GM18873 (cell line): ENCODE measurements at regions not wholly inside any gene's neighbourhood (a gene's known extent, or its start where the extent isn't known, plus 50 kb on each side); places are given as distances from the start of the nearest gene placed in this dataset.
"Not testable (repeated sequence)": the region's sequence is repeated elsewhere in the genome, so short reads cannot be mapped to it uniquely, and the experiment has no call there.

ENCODE experiments used
- ATAC-seq: cut with Tn5 transposase; IDR thresholded peaks from one replicate; pipeline ENCODE4 v1.9.1; 2021; ENCODE audit warnings: mild to moderate bottlenecking, moderate library complexity, moderate number of reproducible peaks; ENCODE audit not compliant: unreplicated experiment, low FRiP score

DNA sequence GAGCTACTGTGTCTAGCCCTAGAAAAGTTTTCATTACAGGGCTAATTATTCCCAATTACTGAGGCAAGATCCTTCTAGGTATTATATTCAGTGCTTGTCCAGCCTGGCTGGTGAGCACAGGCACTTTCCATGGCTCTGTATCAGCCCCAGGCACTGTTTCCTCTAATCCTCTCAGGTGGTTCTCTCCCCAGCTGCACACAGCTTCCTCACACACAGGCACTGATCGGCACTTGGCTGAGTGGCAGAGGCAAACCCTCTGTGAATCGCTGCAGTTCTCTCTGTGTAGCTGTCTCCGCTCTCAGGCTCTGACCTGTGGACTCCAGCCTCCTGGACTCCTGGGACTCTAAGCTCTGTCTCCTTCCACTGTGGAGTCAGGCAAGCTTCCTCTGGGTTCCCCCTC, 318.1 kb downstream of the KLF13 start:
- ATAC-seq: not testable (repeated sequence)

DNA sequence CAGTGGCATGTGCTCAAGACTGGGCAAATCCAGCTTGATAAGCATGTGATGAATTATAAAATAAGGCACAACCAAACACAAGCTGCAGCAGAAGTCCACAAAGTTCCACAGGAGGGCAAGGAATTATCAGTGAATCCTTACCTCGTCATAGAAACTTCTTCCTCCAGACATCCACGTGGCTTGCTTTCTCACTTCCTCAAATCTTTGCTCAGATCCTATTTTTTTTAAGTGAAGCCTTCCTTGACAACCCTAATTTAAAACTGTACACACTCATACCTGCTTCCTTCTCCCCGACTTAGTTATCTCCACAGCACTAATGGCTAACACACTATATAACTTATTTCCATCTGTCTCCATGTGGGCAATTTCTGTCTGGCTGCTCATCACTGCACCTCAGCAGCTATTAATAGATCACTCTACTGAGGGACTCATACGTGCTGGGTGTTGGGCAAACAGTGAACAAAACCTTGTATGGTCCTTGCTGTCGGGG, 320.7 kb downstream of the KLF13 start:
- ATAC-seq: not testable (repeated sequence)

DNA sequence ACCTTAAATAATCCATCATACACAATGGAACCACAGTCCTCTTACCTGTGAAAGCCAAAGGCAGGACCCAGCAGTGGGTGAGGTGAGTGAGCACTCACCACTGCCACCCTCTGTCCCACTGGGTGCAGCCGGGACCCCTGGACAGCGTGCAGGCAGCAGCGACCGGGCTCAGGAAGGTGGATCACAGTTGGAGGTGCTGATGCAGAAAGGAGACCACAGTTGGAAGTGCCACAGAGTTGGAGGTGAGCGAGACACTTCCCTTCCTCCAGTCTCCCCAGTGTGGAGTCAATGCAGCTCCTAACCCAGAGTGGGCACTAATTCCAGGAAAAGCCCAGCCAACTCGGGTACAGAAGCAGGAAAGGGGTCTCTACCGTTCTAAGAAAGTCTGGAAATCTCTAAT, 323.0 kb downstream of the KLF13 start:
- ATAC-seq: not testable (repeated sequence)

DNA sequence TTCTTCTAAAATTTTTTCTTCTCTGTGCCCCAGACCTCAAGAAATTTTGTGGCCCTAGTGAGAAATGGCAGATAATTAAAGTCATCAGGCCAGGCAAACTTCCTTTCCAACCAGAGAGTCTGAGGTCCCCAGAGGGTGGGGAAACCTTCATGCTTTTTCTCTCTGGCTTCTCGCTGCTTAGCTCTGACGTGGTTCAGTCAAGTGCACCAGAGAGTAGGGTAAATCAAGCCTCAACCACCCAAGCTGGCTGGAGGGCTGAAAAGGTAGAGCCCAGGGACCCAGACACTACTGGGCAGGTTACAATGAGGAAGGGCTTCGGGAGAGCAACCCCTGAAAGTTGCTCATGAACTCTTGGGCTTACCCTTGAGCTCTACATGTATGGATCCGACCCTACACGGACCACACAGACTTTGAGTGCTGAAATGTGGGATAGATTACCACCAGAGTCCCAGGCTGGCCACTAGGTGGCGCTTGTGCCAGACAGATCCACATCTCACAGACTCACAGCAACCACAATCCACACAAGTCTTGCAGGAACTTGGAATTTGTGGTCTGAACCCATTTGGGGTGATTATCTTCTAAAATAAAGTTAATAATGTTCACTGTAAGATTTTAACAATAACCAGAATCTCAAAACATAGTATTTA, 323.5 kb downstream of the KLF13 start:
- not testable (repeated sequence) for ATAC-seq

DNA sequence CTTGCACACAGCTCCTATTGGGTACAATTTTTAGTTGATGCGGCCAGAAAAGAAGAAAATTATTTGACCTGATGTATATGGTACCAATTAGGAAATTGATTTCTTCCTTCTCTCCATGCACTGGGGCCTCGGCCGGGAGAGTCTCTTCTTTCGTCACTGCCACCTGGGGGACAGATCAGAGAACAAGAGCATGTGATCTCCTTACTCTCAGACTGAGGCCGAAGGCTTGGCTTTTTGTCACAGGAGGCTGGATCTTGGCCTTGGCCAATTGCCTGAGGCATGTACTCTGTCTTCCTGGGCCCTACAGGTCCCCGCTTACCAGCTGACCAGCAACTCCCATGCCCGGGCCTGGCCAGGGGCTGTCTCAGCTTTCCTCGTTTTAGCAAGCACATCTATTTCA, 330.3 kb downstream of the KLF13 start:
- not testable (repeated sequence) for ATAC-seq

DNA sequence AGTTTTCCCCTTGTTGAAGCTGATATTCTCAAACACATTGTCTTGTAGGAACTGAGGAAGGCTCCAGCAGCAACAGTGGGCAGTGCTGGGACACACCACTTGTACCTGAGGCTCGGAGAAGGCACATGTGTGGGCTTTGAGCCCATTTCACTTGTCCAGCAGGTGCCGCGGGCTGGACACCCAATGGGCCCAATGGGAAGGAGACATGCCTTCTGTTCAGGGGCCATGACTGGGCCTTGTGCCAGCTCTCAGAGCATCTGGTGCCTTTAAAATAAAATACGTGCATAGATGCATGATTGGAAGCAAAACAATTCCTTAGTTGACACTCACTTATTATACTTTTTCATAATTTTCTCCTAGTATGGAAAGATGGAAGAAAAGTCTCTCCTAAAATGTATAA, 334.2 kb downstream of the KLF13 start:
- ATAC-seq: no peak

DNA sequence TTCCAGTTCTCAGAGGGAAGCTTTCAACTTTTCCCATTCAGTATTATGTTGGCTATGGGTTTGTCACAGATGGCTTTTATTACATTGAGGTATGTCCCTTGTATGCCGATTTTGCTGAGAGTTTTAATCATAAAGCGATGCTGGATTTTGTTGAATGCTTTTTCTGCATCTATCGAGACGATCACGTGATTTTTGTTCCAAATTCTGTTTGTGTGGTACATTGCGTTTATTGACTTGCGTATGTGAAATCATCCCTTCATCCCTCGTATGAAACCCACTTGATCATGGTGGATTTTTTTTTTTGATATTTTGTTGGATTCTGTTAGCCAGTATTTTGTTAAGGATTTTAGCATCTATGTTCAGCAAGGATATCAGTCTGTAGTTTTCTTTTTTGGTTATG, 339.1 kb downstream of the KLF13 start:
- ATAC-seq: not testable (repeated sequence)

DNA sequence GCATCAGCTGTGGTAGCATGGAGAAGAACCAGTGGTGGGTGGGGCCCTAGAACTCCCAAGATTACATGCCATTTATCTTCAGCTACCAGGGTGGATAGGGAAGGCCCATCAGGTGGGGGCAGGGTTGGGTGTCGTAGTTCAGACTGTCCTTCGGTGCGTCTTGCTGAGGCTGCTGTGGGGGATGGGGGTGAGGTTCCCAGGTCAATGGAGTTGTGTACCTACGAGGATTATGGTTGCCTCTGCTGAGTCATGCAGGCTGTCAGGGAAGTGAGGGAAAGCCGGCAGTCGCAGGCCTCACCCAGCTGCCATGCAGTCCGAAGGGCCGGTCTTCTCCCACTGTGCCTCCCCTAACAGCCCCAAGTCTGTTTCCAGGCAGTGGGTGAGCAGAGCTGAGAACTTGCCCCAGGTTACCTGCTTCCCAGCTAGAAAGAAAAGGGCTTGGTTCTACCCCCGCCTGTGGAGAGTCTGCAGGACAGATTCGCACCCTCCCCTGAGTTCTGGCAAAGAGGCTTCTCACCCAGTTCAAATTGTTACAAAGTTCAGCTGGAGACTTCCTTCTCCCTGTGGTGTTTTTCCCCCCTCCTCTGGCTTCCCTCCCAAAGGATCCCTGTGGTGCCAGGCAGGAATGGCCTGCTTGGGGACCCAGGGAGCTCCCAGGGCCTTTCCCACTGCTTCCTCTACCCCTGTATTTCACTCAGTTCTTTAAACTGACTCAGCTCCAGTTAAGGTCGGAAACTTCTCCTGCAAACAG, 342.7 kb downstream of the KLF13 start:
- not testable (repeated sequence) for ATAC-seq

DNA sequence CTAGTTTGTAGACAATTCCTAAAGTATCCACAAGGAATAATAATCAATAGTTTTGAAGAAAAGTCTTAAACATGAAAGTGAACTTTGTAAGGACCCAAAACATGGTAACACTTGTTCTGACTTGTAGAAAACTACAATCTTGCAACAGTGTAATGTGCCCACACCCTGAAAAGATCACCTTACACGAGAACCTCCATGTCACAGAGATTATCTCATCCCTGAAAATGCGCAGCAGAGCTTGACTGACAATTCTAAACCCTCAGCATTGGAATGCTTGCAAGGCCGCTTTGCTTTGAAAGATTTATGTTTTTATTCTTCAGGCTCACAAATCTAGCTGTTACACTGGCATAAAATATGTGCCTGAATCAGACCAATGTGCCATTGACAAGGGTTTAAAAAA, 346.6 kb downstream of the KLF13 start:
- not testable (repeated sequence) for ATAC-seq

DNA sequence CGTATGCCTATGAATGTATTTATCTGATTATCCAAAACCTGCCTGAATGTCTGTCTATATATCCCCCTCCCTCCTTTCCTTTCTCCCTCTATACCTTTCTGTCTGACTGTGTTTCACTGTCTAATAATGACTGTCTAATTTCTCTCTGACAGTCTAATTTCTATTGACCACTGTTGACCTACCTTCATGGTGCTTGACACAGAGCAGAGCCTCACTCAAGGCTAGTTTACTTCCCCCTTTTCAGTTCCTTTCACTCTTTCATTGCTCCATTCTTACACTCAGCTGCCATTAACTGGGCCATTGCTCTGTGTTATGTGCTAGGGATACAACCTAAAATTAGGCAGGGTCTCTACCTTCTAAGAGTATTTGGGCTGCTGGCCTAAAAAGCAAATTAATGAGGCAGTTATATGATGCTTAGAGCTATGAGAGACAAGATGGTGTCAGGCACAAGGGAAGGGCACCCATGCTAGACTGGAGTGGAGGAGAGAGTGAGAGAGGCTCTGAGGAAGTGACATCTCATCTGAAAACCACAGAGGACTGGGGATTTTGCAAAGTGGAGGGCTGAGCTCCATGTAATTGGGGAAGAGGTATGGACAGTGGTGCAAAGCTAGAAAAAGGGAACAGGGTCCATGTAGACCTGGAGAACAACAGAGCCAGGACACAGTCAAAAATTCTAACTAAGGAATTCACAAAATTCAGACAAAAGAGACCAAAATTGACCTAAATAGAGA, 348.6 kb upstream of the CHRNA7 start:
- ATAC-seq: not testable (repeated sequence)

DNA sequence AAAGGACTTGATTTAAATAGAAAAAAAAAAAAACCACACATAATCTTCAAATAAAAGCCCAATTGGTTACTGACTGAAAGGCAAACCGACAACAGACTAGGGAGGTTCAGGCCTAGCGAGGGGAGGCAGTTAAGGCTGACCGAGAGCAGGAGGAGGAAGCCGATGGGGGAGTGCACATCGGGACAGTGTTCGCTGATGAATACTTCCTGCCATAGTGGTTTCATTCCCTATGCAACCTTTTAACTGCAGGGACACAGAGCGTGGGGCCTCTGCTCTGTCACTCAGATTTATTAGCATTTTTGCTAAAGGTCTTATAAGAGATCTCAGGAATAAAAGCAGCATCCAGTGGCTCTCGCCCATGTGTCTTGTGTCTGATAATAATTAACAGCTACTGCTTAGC, 343.2 kb upstream of the CHRNA7 start:
- not testable (repeated sequence) for ATAC-seq

DNA sequence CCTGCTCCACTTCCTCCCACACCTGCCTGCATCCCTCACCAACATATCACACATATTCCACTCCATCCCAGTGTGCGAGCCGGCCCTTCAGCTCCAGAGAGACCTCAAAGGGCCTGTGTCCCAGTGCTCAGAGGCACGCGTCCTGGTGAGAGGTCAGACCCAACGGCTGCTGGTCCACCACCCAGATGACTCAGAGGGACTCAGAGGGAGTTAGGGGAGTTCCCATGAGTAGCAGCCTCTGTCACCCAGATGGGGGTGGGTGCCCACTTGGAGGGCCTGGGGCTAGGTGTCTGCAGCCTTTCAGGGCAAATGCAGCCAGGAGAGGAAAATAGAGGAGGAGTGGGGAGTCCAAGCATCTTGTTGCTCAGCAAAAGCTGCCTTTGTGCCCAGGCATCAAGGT, 333.8 kb upstream of the CHRNA7 start:
- not testable (repeated sequence) for ATAC-seq

DNA sequence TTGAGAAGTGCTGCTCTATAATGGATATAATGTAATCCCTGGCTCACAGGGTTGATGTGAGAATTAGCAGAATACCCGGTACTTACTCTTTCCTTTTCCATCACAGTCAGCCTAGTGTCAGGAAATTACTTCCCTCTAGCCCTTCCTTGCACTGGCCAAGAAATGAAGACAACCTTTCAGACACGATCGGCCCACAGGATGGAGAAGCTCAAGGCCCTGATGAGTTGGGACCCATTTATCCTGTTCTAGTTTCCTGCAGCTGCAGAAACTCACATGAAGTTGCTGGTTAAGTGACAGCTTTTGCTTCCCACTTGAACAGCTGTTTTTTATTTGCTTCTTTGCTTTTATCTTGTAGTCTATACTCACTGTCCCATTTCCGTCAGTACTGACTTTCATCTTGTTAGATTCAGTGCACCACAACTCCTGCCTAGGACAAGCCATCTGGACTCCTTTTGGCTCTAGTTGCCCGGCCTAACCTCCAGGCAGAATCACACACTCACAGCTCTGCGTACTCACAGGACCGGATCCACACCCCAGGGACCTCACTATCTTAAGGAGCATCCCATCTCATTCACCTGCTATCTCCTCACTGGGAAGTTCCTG, 325.1 kb upstream of the CHRNA7 start:
- ATAC-seq: not testable (repeated sequence)

DNA sequence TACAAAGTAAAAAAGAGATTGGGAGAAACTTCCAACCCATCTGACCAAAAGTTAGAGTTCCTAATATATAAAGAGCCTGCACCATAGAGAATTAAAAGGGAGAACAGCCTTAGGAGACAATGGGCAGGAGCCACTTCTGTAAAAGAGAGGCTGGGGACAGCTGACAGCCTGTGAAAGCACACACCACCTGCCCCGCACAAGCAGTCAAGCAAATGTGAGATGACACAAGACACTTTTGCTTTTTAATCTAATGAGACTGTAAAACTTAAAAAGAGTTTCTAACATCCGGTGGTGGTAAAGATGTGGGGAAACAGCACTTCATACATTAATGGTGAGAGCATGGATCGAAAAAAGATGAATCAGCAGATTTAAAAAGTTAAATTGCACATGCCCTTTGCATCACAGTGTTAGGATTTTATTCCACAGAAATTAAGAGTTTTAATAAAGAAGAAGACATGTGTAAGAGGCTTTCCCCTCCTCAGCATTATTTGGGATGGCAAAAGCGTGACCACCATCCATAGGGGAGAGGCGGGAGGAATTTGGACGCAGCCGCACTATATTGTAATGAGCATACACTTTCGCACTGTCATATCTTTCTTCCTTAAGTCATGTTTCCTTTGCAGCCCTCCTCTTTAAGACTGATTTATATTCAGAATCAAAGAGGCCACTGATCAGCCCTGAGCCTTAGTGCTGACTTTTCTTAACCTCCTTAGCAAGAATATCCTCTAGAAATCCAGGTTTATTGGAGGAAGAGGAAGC, 322.2 kb upstream of the CHRNA7 start:
- ATAC-seq: peak; percentile 58

DNA sequence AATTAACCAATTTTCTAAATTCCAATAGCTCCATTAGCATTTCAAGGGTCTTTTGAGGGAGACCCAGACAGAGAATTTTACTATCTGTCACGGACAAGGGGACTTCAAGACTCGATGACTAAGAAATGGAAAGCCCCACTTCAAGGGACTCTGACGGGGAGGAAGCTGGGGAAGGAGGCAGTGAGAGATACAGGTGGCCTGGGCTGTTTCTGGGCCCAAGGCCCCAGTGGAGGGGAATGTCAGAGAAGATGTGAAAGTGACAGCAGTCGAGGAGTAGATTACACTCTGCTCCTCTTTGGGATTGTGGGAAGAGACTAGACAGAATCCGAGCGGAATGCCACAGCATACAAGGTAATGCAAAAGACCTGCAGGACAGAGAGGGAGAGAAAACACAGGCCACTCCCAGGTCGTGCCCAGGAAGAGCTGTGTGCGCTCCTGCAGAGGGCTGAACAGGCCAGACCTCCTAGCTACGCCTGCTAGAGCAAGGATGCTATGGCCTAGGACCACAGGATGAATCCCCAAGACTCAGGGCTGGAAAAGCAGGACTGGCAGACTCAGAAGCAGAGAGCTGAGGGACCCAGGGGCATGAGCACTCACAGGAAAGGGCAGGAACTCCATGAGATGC, 321.5 kb upstream of the CHRNA7 start:
- peak; percentile 67 for ATAC-seq

DNA sequence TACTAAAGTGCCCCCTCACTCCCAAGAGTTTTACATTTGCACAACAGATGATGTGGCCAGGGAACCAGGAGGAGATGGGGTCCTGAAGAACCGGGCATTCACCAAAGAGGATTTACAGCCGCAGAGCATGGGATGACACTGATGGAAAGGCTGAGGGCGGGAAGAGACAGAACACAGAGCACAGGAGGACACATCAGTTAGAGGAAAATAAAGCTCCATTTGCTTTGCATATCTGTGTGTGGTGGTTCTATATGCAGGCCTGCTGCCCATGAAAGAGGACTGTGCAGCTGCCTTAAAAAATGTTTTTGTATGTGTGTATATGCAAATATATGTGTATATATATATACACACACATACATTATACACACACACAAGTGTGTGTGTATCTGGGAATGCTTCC, 320.8 kb upstream of the CHRNA7 start:
- not testable (repeated sequence) for ATAC-seq

DNA sequence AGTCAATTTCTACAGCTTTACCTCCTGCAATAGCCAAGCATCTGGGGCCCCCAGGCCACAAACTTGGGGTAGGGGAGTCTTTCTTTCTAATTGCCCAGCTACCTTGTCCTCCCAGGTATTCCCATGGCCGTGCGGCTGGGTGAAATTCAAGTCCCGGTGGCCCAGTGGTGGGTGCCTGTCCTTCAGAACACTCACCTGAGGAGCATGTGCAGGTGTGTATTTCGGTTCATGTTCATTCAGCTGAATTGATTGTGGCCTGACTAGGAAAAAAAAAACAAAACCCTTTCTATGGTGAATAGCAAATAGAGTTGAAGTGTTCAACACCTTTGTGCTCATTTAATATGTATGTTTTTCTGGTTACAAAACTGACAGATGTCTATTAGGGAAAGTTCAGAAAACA, 319.5 kb upstream of the CHRNA7 start:
- ATAC-seq: not testable (repeated sequence)

DNA sequence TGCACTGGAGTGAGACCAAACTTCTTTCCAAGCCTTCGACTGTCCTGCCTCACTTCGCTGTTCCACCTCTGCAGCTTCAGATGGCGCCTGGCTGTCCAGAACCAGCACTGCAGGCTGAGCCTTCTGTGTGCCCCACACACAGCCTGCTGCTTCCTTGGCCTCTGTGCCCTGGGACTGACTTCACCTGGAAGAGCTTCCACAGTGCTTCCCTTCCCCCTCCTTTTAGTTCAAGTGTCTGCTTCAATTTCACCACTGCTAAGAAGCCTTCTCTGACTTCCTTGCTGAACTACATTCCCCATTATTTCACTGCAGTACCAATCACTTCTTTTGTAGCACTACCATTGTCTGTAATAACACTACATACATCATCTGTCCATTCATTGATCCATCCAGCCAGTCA, 315.1 kb upstream of the CHRNA7 start:
- ATAC-seq: not testable (repeated sequence)

DNA sequence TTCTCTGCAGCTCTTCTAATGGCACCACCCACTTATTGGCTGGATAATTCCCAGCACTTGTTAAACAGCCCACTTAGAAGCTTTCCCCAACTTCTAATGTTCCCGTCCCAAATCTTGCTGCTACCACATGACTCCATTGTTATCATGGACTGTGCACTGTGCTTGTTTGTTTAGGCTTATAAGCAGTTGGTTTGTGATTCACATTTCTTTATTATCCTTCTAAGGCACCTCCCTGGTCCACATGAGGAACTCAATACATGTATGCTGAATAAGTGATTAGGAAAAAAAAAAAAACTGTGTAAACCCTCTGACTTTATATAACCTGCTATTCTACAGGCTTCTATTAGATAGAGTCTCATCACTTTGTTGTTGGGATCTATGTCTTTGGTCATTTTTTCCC, 311.7 kb upstream of the CHRNA7 start:
- ATAC-seq: not testable (repeated sequence)
